ENCODE measurements at regions not wholly inside any gene's neighbourhood (a gene's known extent, or its start where the extent isn't known, plus 50 kb on each side); places are given as distances from the start of the nearest gene placed in this dataset.

GRCh38 chr18:2212598-2213205 lies 358.6 kb downstream of the METTL4 start:
- TF ChIP-seq E2F5 (CRISPR knock-in tag; IDR thresholded peaks at IDR 0.05), result no peak
- no peak for TF ChIP-seq ZNF232 (CRISPR knock-in tag; IDR thresholded peaks at IDR 0.05)
- TF ChIP-seq E2F4 (CRISPR knock-in tag; IDR thresholded peaks at IDR 0.05; ENCODE audit: borderline replicate concordance, low read depth), result no peak
- TF ChIP-seq MAX (CRISPR knock-in tag; IDR thresholded peaks at IDR 0.05), result no peak
- no peak for TF ChIP-seq ZNF317 (CRISPR knock-in tag; IDR thresholded peaks at IDR 0.05; ENCODE audit: borderline replicate concordance, low read depth)
- no peak for TF ChIP-seq ZNF396 (CRISPR knock-in tag; IDR thresholded peaks at IDR 0.05; ENCODE audit: borderline replicate concordance)
- no peak for TF ChIP-seq USF1 (CRISPR knock-in tag; IDR thresholded peaks at IDR 0.05)
- TF ChIP-seq FOXP4 (CRISPR knock-in tag; IDR thresholded peaks at IDR 0.05), result no peak
- TF ChIP-seq ZNF671 (CRISPR knock-in tag; IDR thresholded peaks at IDR 0.05), result no peak
- TF ChIP-seq ZNF425 (CRISPR knock-in tag; conservative IDR thresholded peaks at IDR 0.05), result no peak
- TF ChIP-seq EMX1 (CRISPR knock-in tag; IDR thresholded peaks at IDR 0.05), result no peak
- TF ChIP-seq ERG (CRISPR knock-in tag; IDR thresholded peaks at IDR 0.05), result no peak
- TF ChIP-seq E2F1 (CRISPR knock-in tag; IDR thresholded peaks at IDR 0.05), result no peak
- TF ChIP-seq NFYB (CRISPR knock-in tag; conservative IDR thresholded peaks at IDR 0.05; ENCODE audit: low read depth), result no peak
- TF ChIP-seq ZNF532 (CRISPR knock-in tag; IDR thresholded peaks at IDR 0.05; ENCODE audit: borderline replicate concordance), result no peak
- no peak for TF ChIP-seq ZNF138 (CRISPR knock-in tag; conservative IDR thresholded peaks at IDR 0.05)
- Mint-ChIP-seq H3K4me3 (no peak overlapping the region), H3K27ac (no peak overlapping the region), H3K9me3 (peaks cover 51% of the 10 kb centered on the region), H3K36me3 (peaks cover 16% of the 10 kb centered on the region), H3K4me1 (no peaks in the 10 kb centered on the region), H3K27me3 (ENCODE audit: low read depth) (no peaks in the 10 kb centered on the region)
- ATAC-seq, result no peak
- ChIA-PET CTCF (no interaction called here), POLR2A (no interaction called here)
- no peak for DNase-seq (ENCODE audit: low spot score)

Data from WTC11 (cell line).